PC-9 (cell line): ENCODE measurements at regions not wholly inside any gene's neighbourhood (a gene's known extent, or its start where the extent isn't known, plus 50 kb on each side); places are given as distances from the start of the nearest gene placed in this dataset.

Source experiments
- EZH2 ChIP-seq: fragments of 200-600 bp; sonication (generic); IDR thresholded peaks from 2 replicates; pipeline ENCODE4 v1.8.0; 2017; ENCODE audit warnings: antibody characterized with exemption, low read depth
- TF ChIP-seq, protein P1 (sequence below): fragments of 200-600 bp; sonication (generic); conservative IDR thresholded peaks from 2 replicates; pipeline ENCODE4 v1.6.1; 2017; ENCODE audit warnings: mixed run types, antibody characterized with exemption, mild to moderate bottlenecking, moderate library complexity

DNA sequence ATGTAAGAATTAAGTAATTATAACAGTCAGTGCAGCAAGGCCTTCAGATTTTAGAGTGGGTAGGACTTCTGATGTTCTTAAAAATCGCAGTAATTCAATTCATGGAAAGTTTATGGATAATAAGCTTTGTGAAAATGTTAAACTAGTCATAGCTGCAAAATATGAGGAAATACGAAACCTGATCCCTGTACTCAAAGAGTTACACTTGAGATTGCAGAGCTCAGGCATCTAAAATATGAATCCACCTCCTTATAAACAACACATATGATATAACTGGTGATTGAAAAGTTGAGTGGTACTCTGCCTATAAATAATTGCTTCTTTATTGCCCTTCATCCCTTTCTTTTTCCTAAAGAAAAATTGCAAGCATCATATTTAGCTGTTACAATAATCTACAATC is 473.3 kb downstream of the OTOL1 start:
- TF ChIP-seq, protein P1, sequence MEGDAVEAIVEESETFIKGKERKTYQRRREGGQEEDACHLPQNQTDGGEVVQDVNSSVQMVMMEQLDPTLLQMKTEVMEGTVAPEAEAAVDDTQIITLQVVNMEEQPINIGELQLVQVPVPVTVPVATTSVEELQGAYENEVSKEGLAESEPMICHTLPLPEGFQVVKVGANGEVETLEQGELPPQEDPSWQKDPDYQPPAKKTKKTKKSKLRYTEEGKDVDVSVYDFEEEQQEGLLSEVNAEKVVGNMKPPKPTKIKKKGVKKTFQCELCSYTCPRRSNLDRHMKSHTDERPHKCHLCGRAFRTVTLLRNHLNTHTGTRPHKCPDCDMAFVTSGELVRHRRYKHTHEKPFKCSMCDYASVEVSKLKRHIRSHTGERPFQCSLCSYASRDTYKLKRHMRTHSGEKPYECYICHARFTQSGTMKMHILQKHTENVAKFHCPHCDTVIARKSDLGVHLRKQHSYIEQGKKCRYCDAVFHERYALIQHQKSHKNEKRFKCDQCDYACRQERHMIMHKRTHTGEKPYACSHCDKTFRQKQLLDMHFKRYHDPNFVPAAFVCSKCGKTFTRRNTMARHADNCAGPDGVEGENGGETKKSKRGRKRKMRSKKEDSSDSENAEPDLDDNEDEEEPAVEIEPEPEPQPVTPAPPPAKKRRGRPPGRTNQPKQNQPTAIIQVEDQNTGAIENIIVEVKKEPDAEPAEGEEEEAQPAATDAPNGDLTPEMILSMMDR, result no peak
- no peak for TF ChIP-seq EZH2
